Uterus (tissue), 2 donors: ENCODE measurements at regions not wholly inside any gene's neighbourhood (a gene's known extent, or its start where the extent isn't known, plus 50 kb on each side); places are given as distances from the start of the nearest gene placed in this dataset.

ENCODE experiments used
- POLR2A ChIP-seq, 2 donors: fragments of 450-650 bp; IDR thresholded peaks; one replicate each; pipeline ENCODE4 v1.6.1; 2016; ENCODE audit warnings: antibody characterized with exemption in 2 of 2, mild to moderate bottlenecking in 1 of 2, moderate library complexity in 1 of 2
- TF ChIP-seq, protein P1 (sequence below), 4 experiments: fragments of 200-600 bp in 2 of 4; fragments of 450-650 bp in 2 of 4; sonication (generic) in 2 of 4; IDR thresholded peaks; one replicate each; pipeline ENCODE4 v1.5.1; 2016 to 2019; ENCODE audit warnings: antibody characterized with exemption in 4 of 4, mild to moderate bottlenecking in 2 of 4, moderate library complexity in 1 of 4

GRCh38 chr1:29548091-29548490 is 311.8 kb downstream of the PTPRU start:
- TF ChIP-seq POLR2A (IDR thresholded peaks at IDR 0.05), result no peak
- TF ChIP-seq, protein P1, sequence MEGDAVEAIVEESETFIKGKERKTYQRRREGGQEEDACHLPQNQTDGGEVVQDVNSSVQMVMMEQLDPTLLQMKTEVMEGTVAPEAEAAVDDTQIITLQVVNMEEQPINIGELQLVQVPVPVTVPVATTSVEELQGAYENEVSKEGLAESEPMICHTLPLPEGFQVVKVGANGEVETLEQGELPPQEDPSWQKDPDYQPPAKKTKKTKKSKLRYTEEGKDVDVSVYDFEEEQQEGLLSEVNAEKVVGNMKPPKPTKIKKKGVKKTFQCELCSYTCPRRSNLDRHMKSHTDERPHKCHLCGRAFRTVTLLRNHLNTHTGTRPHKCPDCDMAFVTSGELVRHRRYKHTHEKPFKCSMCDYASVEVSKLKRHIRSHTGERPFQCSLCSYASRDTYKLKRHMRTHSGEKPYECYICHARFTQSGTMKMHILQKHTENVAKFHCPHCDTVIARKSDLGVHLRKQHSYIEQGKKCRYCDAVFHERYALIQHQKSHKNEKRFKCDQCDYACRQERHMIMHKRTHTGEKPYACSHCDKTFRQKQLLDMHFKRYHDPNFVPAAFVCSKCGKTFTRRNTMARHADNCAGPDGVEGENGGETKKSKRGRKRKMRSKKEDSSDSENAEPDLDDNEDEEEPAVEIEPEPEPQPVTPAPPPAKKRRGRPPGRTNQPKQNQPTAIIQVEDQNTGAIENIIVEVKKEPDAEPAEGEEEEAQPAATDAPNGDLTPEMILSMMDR (IDR thresholded peaks at IDR 0.05), result no peak
